Astrocyte (in vitro differentiated cells and primary cell): ENCODE measurements at regions not wholly inside any gene's neighbourhood (a gene's known extent, or its start where the extent isn't known, plus 50 kb on each side); places are given as distances from the start of the nearest gene placed in this dataset.

Experiments used
- DNase-seq: peaks from one replicate; pipeline ENCODE4 v3.0.0-alpha.2; 2010; ENCODE audit warnings: low read depth
- FAIRE-seq: peaks from 2 replicates; lab custom pipeline; 2011; peaks lifted over from hg19 to GRCh38; lab: Jason Lieb, UNC
- H2AFZ ChIP-seq: 2 replicates; pipeline ENCODE4 v1.6.0; 2012; ENCODE audit warnings: low read depth, low read length, inconsistent platforms
- H3K27ac ChIP-seq: 2 replicates; pipeline ENCODE4 v1.5.1; 2011; ENCODE audit warnings: low read depth, low read length, inconsistent platforms
- H3K27me3 ChIP-seq: 2 replicates; pipeline ENCODE4 v1.6.0; 2011; ENCODE audit warnings: low read length, inconsistent platforms; ENCODE audit not compliant: insufficient read depth
- H3K36me3 ChIP-seq: 2 replicates; pipeline ENCODE4 v1.5.1; 2011; ENCODE audit warnings: low read length, inconsistent platforms; ENCODE audit not compliant: insufficient read depth
- H3K4me1 ChIP-seq: 2 replicates; pipeline ENCODE4 v1.5.1; 2011; ENCODE audit warnings: low read length, inconsistent platforms; ENCODE audit not compliant: insufficient read depth
- H3K4me2 ChIP-seq: 2 replicates; pipeline ENCODE4 v1.6.0; 2012; ENCODE audit warnings: low read length, inconsistent platforms
- H3K4me3 ChIP-seq: 2 replicates; pipeline ENCODE4 v1.5.1; 2011; ENCODE audit warnings: low read depth, mild to moderate bottlenecking, low read length, inconsistent platforms; ENCODE audit not compliant: insufficient read depth
- H3K79me2 ChIP-seq: 2 replicates; pipeline ENCODE4 v1.6.0; 2012; ENCODE audit warnings: mild to moderate bottlenecking, low read length, inconsistent platforms; ENCODE audit not compliant: insufficient read depth
- H3K9ac ChIP-seq: 2 replicates; pipeline ENCODE4 v1.6.0; 2012; ENCODE audit warnings: mild to moderate bottlenecking, low read length, inconsistent platforms
- H3K9me3 ChIP-seq: 2 replicates; pipeline ENCODE4 v1.5.1; 2012; ENCODE audit warnings: low read depth, mild to moderate bottlenecking, low read length, inconsistent platforms; ENCODE audit not compliant: insufficient read depth
- H4K20me1 ChIP-seq: 2 replicates; pipeline ENCODE4 v1.6.0; 2012; ENCODE audit warnings: low read length, inconsistent platforms; ENCODE audit not compliant: insufficient read depth
- H3K27ac Mint-ChIP-seq: one replicate; pipeline ENCODE4 v1.8.0; 2021; ENCODE audit warnings: mild to moderate bottlenecking, mixed read lengths; ENCODE audit not compliant: unreplicated experiment
- H3K27me3 Mint-ChIP-seq: one replicate; pipeline ENCODE4 v1.8.0; 2021; ENCODE audit warnings: low read depth, mixed read lengths; ENCODE audit not compliant: unreplicated experiment
- H3K36me3 Mint-ChIP-seq: one replicate; pipeline ENCODE4 v1.8.0; 2021; ENCODE audit warnings: low read depth, mixed read lengths; ENCODE audit not compliant: unreplicated experiment
- H3K4me1 Mint-ChIP-seq: one replicate; pipeline ENCODE4 v1.8.0; 2021; ENCODE audit warnings: low read depth, mixed read lengths; ENCODE audit not compliant: unreplicated experiment
- H3K4me3 Mint-ChIP-seq: one replicate; pipeline ENCODE4 v1.8.0; 2021; ENCODE audit warnings: mild to moderate bottlenecking, moderate library complexity, mixed read lengths; ENCODE audit not compliant: unreplicated experiment
- H3K9me3 Mint-ChIP-seq: one replicate; pipeline ENCODE4 v1.8.0; 2021; ENCODE audit warnings: mild to moderate bottlenecking, mixed read lengths; ENCODE audit not compliant: unreplicated experiment
- EZH2 ChIP-seq: IDR thresholded peaks from 2 replicates; pipeline ENCODE4 v1.6.1; 2012; ENCODE audit warnings: mild to moderate bottlenecking, low read length, inconsistent platforms; ENCODE audit not compliant: insufficient read depth
- TF ChIP-seq, protein P1 (sequence below): IDR thresholded peaks from 2 replicates; pipeline ENCODE4 v1.5.1; 2011; ENCODE audit warnings: low read depth, mild to moderate bottlenecking, inconsistent platforms, low read length, moderate library complexity; ENCODE audit not compliant: insufficient read depth

DNA sequence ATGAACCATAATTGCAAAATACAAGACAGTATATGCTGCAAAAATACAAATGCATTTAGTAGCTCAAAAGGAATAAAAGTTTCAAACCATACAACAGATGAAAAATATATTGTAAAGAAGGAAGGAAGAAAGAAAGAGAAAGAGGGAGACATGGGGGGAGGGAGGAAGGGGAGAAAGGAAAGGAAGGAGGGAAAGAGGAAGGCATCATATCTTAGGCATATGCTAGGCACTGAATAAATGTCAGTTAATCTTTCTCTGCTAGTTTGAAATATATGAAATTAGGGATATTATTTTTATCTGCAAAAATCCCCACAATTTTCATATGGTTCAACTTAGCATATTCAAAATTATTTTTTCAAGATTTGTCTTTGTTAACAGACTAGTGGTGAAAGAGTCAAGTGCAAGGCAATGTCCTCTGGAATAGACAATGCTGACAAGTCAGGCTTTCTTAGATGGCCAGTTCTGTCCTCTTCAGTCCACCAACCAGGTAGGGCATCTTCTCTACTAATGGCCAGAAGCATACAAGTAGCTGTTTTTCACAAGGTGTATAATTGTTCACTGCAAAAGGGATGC, 506.4 kb downstream of the PRKD1 start:
- no peak for FAIRE-seq
- Mint-ChIP-seq H3K4me1 (no peaks in the 10 kb centered on the region), H3K36me3 (no peaks in the 10 kb centered on the region), H3K4me3 (no peak overlapping the region), H3K27me3 (no peaks in the 10 kb centered on the region), H3K9me3 (no peaks in the 10 kb centered on the region), H3K27ac (no peak overlapping the region)
- Histone ChIP-seq H3K9me3 (no peaks in the 10 kb centered on the region), H3K4me3 (no peak overlapping the region), H2AFZ (no peak overlapping the region), H4K20me1 (no peaks in the 10 kb centered on the region), H3K9ac (no peak overlapping the region), H3K79me2 (no peaks in the 10 kb centered on the region), H3K27ac (no peak overlapping the region), H3K4me1 (no peaks in the 10 kb centered on the region), H3K27me3 (no peaks in the 10 kb centered on the region), H3K4me2 (no peak overlapping the region), H3K36me3 (no peaks in the 10 kb centered on the region)
- DNase-seq, result no peak
- TF ChIP-seq, protein P1, sequence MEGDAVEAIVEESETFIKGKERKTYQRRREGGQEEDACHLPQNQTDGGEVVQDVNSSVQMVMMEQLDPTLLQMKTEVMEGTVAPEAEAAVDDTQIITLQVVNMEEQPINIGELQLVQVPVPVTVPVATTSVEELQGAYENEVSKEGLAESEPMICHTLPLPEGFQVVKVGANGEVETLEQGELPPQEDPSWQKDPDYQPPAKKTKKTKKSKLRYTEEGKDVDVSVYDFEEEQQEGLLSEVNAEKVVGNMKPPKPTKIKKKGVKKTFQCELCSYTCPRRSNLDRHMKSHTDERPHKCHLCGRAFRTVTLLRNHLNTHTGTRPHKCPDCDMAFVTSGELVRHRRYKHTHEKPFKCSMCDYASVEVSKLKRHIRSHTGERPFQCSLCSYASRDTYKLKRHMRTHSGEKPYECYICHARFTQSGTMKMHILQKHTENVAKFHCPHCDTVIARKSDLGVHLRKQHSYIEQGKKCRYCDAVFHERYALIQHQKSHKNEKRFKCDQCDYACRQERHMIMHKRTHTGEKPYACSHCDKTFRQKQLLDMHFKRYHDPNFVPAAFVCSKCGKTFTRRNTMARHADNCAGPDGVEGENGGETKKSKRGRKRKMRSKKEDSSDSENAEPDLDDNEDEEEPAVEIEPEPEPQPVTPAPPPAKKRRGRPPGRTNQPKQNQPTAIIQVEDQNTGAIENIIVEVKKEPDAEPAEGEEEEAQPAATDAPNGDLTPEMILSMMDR, result no peak
- TF ChIP-seq EZH2, result no peak

GRCh38 chr14:29425705-29426482, 501.8 kb downstream of the PRKD1 start:
- FAIRE-seq (no peak), DNase-seq (no peak)
- no peak overlapping the region for H3K4me3 Mint-ChIP-seq
- Histone ChIP-seq H3K36me3 (no peaks in the 10 kb centered on the region), H3K4me3 (no peak overlapping the region), H3K4me2 (no peak overlapping the region), H4K20me1 (no peaks in the 10 kb centered on the region), H3K27me3 (no peaks in the 10 kb centered on the region), H3K79me2 (no peaks in the 10 kb centered on the region), H3K27ac (no peak overlapping the region), H2AFZ (no peak overlapping the region), H3K9ac (no peak overlapping the region), H3K9me3 (no peaks in the 10 kb centered on the region), H3K4me1 (no peaks in the 10 kb centered on the region)
- H3K9me3 Mint-ChIP-seq, result no peaks in the 10 kb centered on the region
- TF ChIP-seq EZH2, result no peak
- TF ChIP-seq, protein P1, result no peak
- H3K27ac Mint-ChIP-seq, result no peak overlapping the region
- H3K36me3 Mint-ChIP-seq, result no peaks in the 10 kb centered on the region
- H3K27me3 Mint-ChIP-seq, result no peaks in the 10 kb centered on the region
- H3K4me1 Mint-ChIP-seq, result no peaks in the 10 kb centered on the region

- H4K20me1 ChIP-seq, result no peaks in the 10 kb centered on the region
- FAIRE-seq (peak; percentile 54), DNase-seq (peak; percentile 68)
- no peaks in the 10 kb centered on the region for H3K27me3 ChIP-seq
- H3K9me3 Mint-ChIP-seq, result peaks cover 2% of the 10 kb centered on the region
- H3K36me3 ChIP-seq, result no peaks in the 10 kb centered on the region
- H3K79me2 ChIP-seq, result no peaks in the 10 kb centered on the region
- H3K4me3 ChIP-seq, result no peak overlapping the region
- H3K4me3 Mint-ChIP-seq, result no peak overlapping the region
- TF ChIP-seq, protein P1, result no peak
- no peak for TF ChIP-seq EZH2
- H3K36me3 Mint-ChIP-seq, result no peaks in the 10 kb centered on the region
- peak overlapping the region; percentile 24 for H2AFZ ChIP-seq
- peaks cover 12% of the 10 kb centered on the region for H3K4me1 Mint-ChIP-seq
- H3K27ac ChIP-seq, result no peak overlapping the region
- peak overlapping the region; percentile 63 for H3K27ac Mint-ChIP-seq
- H3K9ac ChIP-seq, result no peak overlapping the region
- no peaks in the 10 kb centered on the region for H3K9me3 ChIP-seq
- peaks cover 5% of the 10 kb centered on the region for H3K4me1 ChIP-seq
- peak overlapping the region; percentile 62 for H3K4me2 ChIP-seq
- H3K27me3 Mint-ChIP-seq, result no peaks in the 10 kb centered on the region
Observed at GRCh38 chr14:29442696-29443095, 485.0 kb downstream of the PRKD1 start.
